ENCODE measurements at regions not wholly inside any gene's neighbourhood (a gene's known extent, or its start where the extent isn't known, plus 50 kb on each side); places are given as distances from the start of the nearest gene placed in this dataset.

- TF ChIP-seq PBX3 (CRISPR knock-in tag; IDR thresholded peaks at IDR 0.05) = no peak
- TF ChIP-seq ZNF10 (tag by site-specific recombination; IDR thresholded peaks at IDR 0.05) = no peak
- no peak for TF ChIP-seq GLI2 (tag by site-specific recombination; IDR thresholded peaks at IDR 0.05; ENCODE audit: borderline replicate concordance, low read depth)
These were observed 81.8 kb upstream of the ELL2 start for GRCh38 chr5:96043446-96043845.
